H1 (cell line): ENCODE measurements at regions not wholly inside any gene's neighbourhood (a gene's known extent, or its start where the extent isn't known, plus 50 kb on each side); places are given as distances from the start of the nearest gene placed in this dataset.

Experiments used
- RFX5 ChIP-seq: IDR thresholded peaks from 2 replicates; pipeline ENCODE4 v1.6.1; 2011; ENCODE audit warnings: low read depth, low read length, improper control_type of control experiment, borderline replicate concordance
- TCF12 ChIP-seq: IDR thresholded peaks from 2 replicates; pipeline ENCODE4 v1.6.1; 2011; ENCODE audit warnings: low read depth, mild to moderate bottlenecking, low read length

DNA sequence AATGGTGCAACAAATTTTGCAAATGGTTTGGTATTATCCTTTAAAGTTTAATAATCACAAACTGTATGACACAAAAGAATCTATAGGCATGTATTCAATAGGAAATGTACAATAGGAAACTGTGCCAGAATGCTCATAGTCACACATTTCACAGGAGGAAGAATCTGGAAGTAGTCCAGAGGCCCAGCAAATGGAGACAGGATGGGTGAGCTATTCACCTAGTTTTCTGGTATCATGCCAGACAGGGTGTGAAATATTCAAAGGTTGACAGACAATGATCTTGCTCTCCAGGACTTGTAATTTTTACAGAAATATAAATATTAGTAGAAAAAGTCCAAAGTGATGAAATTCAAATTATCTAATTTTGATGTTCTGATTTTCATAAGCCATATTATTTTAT lies 520.1 kb upstream of the IMPG1 start (continued):
- TF ChIP-seq RFX5 (no peak), TCF12 (no peak)
